DLD1 (cell line): ENCODE measurements at regions not wholly inside any gene's neighbourhood (a gene's known extent, or its start where the extent isn't known, plus 50 kb on each side); places are given as distances from the start of the nearest gene placed in this dataset.

Experiments used
- in situ Hi-C: cut with HindIII; loops from 2 replicates; pipeline ENCODE4 v1.10.0; 2017; ENCODE audit warnings: low sequenced_read_pairs

GRCh38 chrX:43005561-43005960 is 227.6 kb upstream of the PPP1R2C start:
- in situ Hi-C loops, result no loop called here

- in situ Hi-C loops, result no loop called here
Observed at GRCh38 chrX:43008356-43008755, 230.4 kb upstream of the PPP1R2C start.

GRCh38 chrX:43016021-43016420 is 238.1 kb upstream of the PPP1R2C start:
- in situ Hi-C loops, result no loop called here

GRCh38 chrX:43018031-43018430 is 240.1 kb upstream of the PPP1R2C start:
- in situ Hi-C loops, result no loop called here

- in situ Hi-C loops, result no loop called here
Observed at GRCh38 chrX:43019021-43019420, 241.1 kb upstream of the PPP1R2C start.

GRCh38 chrX:43025806-43026315 is 247.9 kb upstream of the PPP1R2C start:
- in situ Hi-C loops, result no loop called here

GRCh38 chrX:43064096-43064495 is 286.1 kb upstream of the PPP1R2C start:
- in situ Hi-C loops, result no loop called here

- in situ Hi-C loops, result no loop called here
Observed at GRCh38 chrX:43065978-43066377, 288.0 kb upstream of the PPP1R2C start.

- in situ Hi-C loops, result no loop called here
Observed at GRCh38 chrX:43068639-43069038, 290.7 kb upstream of the PPP1R2C start.

GRCh38 chrX:43083016-43083415 is 305.1 kb upstream of the PPP1R2C start:
- in situ Hi-C loops, result no loop called here

- in situ Hi-C loops, result no loop called here
Observed at GRCh38 chrX:43087830-43088229, 309.9 kb upstream of the PPP1R2C start.

- in situ Hi-C loops, result no loop called here
Observed at GRCh38 chrX:43096830-43097229, 318.9 kb upstream of the PPP1R2C start.

GRCh38 chrX:43106009-43106408 is 328.0 kb upstream of the PPP1R2C start:
- in situ Hi-C loops, result no loop called here

GRCh38 chrX:43108828-43109227 is 330.9 kb upstream of the PPP1R2C start:
- in situ Hi-C loops, result no loop called here

GRCh38 chrX:43121637-43122036 is 343.7 kb upstream of the PPP1R2C start:
- in situ Hi-C loops, result no loop called here

GRCh38 chrX:43139645-43140044 is 361.7 kb upstream of the PPP1R2C start:
- in situ Hi-C loops, result no loop called here

- in situ Hi-C loops, result no loop called here
Observed at GRCh38 chrX:43140582-43140981, 362.6 kb upstream of the PPP1R2C start.

GRCh38 chrX:43141885-43142284 is 363.9 kb upstream of the PPP1R2C start:
- in situ Hi-C loops, result no loop called here

GRCh38 chrX:43148305-43148704 is 370.3 kb upstream of the PPP1R2C start:
- in situ Hi-C loops, result no loop called here

GRCh38 chrX:43165343-43165920 is 387.5 kb upstream of the PPP1R2C start:
- in situ Hi-C loops, result no loop called here

GRCh38 chrX:43166874-43167273 is 388.9 kb upstream of the PPP1R2C start:
- in situ Hi-C loops, result no loop called here

GRCh38 chrX:43175434-43175833 is 397.5 kb upstream of the PPP1R2C start:
- in situ Hi-C loops, result no loop called here

GRCh38 chrX:43176686-43177085 is 398.7 kb upstream of the PPP1R2C start:
- in situ Hi-C loops, result no loop called here
